Kidney (tissue), 13 donors: ENCODE measurements at regions not wholly inside any gene's neighbourhood (a gene's known extent, or its start where the extent isn't known, plus 50 kb on each side); places are given as distances from the start of the nearest gene placed in this dataset.

Experiments used
- DNase-seq, 5 donors: peaks; one replicate each; pipeline ENCODE4 v3.0.0-alpha.2; 2013 to 2020
- FAIRE-seq: peaks from 2 replicates; lab custom pipeline; 2012; peaks lifted over from hg19 to GRCh38; lab: Jason Lieb, UNC
- H3K27ac ChIP-seq, 2 donors: one replicate each; pipeline ENCODE4 v1.7.0; 2013; ENCODE audit warnings: low read depth in 2 of 2, low read length in 2 of 2, inconsistent platforms in 1 of 2
- H3K27me3 ChIP-seq: one replicate; pipeline ENCODE4 v1.7.1; 2013; ENCODE audit warnings: low read length, inconsistent platforms; ENCODE audit not compliant: control insufficient read depth, insufficient read depth
- H3K36me3 ChIP-seq, 3 donors: one replicate each; pipeline versions ENCODE4 v1.7.0 to v1.7.1; 2013; ENCODE audit warnings: low read length in 3 of 3, control low read depth in 1 of 3, inconsistent platforms in 1 of 3; ENCODE audit not compliant: insufficient read depth in 3 of 3, control insufficient read depth in 2 of 3
- H3K4me1 ChIP-seq, 3 donors: one replicate each; pipeline versions ENCODE4 v1.7.0 to v1.7.1; 2013; ENCODE audit warnings: low read length in 3 of 3, inconsistent platforms in 1 of 3, low read depth in 1 of 3; ENCODE audit not compliant: control insufficient read depth in 2 of 3, insufficient read depth in 2 of 3
- H3K4me3 ChIP-seq, 3 donors: one replicate each; pipeline versions ENCODE4 v1.7.0 to v1.8.1; 2013; ENCODE audit warnings: low read length in 3 of 3, control low read depth in 1 of 3, inconsistent platforms in 1 of 3
- H3K9ac ChIP-seq, 3 donors: one replicate each; pipeline versions ENCODE4 v1.7.0 to v1.7.1; 2013; ENCODE audit warnings: low read length in 3 of 3, control low read depth in 1 of 3, inconsistent platforms in 1 of 3
- H3K9me3 ChIP-seq, 3 donors: one replicate each; pipeline versions ENCODE4 v1.7.0 to v1.7.1; 2013; ENCODE audit warnings: low read length in 3 of 3, control low read depth in 1 of 3, inconsistent platforms in 1 of 3; ENCODE audit not compliant: control insufficient read depth in 2 of 3, insufficient read depth in 1 of 3
- CTCF ChIP-seq: IDR thresholded peaks from 3 replicates; pipeline ENCODE4 v1.5.1; 2012; ENCODE audit warnings: mild to moderate bottlenecking, moderate library complexity, borderline replicate concordance; ENCODE audit not compliant: insufficient read depth; ENCODE audit errors: extremely low read depth
- intact Hi-C: fragments of 100-400 bp; cut with DNase I; formaldehyde crosslinking; loops from one replicate; pipeline ENCODE4 v1.11.1; 2022
- donor health status: control.
- donor health status: control.
- donor health status: control.
- donor health status: control.
- donor health status: control.
- donor health status: DM: yes; HTN: yes; CAD: no.
- donor health status: Normal renal cell carcinoma (clear cell type).

GRCh38 chr16:26700250-26700649 lies 366.5 kb upstream of the C16orf82 start:
- H3K9ac ChIP-seq = no peak overlapping the region
- peaks cover 0 to 2% (median 0%) of the 10 kb centered on the region in 3 donors for H3K9me3 ChIP-seq
- H3K36me3 ChIP-seq = no peaks in the 10 kb centered on the region
- no peaks in the 10 kb centered on the region for H3K4me1 ChIP-seq
- FAIRE-seq (no peak), DNase-seq (no peak)
- no peak overlapping the region for H3K27ac ChIP-seq
- TF ChIP-seq CTCF = no peak
- H3K4me3 ChIP-seq = no peak overlapping the region
- H3K27me3 ChIP-seq = no peaks in the 10 kb centered on the region
- intact Hi-C loops = no loop called here

GRCh38 chr16:26701243-26701886 lies 365.4 kb upstream of the C16orf82 start:
- H3K9ac ChIP-seq = no peak overlapping the region
- no peak for FAIRE-seq
- H3K9me3 ChIP-seq = peaks cover 0 to 2% (median 0%) of the 10 kb centered on the region in 3 donors
- no peak overlapping the region for H3K27ac ChIP-seq
- intact Hi-C loops = no loop called here
- no peaks in the 10 kb centered on the region for H3K27me3 ChIP-seq
- no peak for DNase-seq
- no peaks in the 10 kb centered on the region for H3K4me1 ChIP-seq
- no peak for TF ChIP-seq CTCF
- H3K36me3 ChIP-seq = no peaks in the 10 kb centered on the region
- no peak overlapping the region for H3K4me3 ChIP-seq

GRCh38 chr16:26705346-26705745 lies 361.4 kb upstream of the C16orf82 start:
- TF ChIP-seq CTCF = no peak
- DNase-seq (no peak), FAIRE-seq (no peak)
- Histone ChIP-seq H3K4me1 (no peaks in the 10 kb centered on the region), H3K9me3 (peaks cover 0 to under 1% (median 0%) of the 10 kb centered on the region in 3 donors), H3K4me3 (no peak overlapping the region), H3K9ac (no peak overlapping the region), H3K36me3 (no peaks in the 10 kb centered on the region), H3K27me3 (no peaks in the 10 kb centered on the region), H3K27ac (no peak overlapping the region)
- intact Hi-C loops = no loop called here

- no peak overlapping the region for H3K27ac ChIP-seq
Observed at GRCh38 chr16:26708428-26708827, 358.3 kb upstream of the C16orf82 start.

More at GRCh38 chr16:26708428-26708827, 358.3 kb upstream of the C16orf82 start:
- no peak for DNase-seq
- no peak for TF ChIP-seq CTCF
- Histone ChIP-seq H3K27me3 (no peaks in the 10 kb centered on the region), H3K36me3 (no peaks in the 10 kb centered on the region), H3K4me1 (no peaks in the 10 kb centered on the region), H3K4me3 (no peak overlapping the region), H3K9me3 (no peaks in the 10 kb centered on the region), H3K9ac (no peak overlapping the region)
- FAIRE-seq = no peak
- intact Hi-C loops = no loop called here
